MM.1S (cell line): ENCODE measurements at regions not wholly inside any gene's neighbourhood (a gene's known extent, or its start where the extent isn't known, plus 50 kb on each side); places are given as distances from the start of the nearest gene placed in this dataset.

Experiments
- DNase-seq: peaks from one replicate; pipeline ENCODE4 v3.0.0-alpha.2; 2015
- H2AFZ ChIP-seq: fragments of 300-600 bp; sonication (generic); 2 replicates; pipeline ENCODE4 v1.6.0; 2016; ENCODE audit warnings: antibody characterized with exemption, low read length
- H3F3A ChIP-seq: fragments of 300-600 bp; sonication (generic); 2 replicates; pipeline ENCODE4 v1.6.1; 2016; ENCODE audit warnings: mild to moderate bottlenecking, antibody characterized with exemption, low read length, moderate library complexity, mixed read lengths; ENCODE audit not compliant: insufficient read depth
- H3K27ac ChIP-seq: fragments of 300-600 bp; sonication (generic); 2 replicates; pipeline ENCODE4 v1.5.1; 2016; ENCODE audit warnings: mild to moderate bottlenecking, low read length
- H3K27me3 ChIP-seq: fragments of 300-600 bp; sonication (generic); replicated peaks from 2 replicates; pipeline ENCODE4 v1.6.0; 2016; ENCODE audit warnings: low read length; ENCODE audit not compliant: insufficient read depth
- H3K36me3 ChIP-seq: fragments of 300-600 bp; sonication (generic); replicated peaks from 2 replicates; pipeline ENCODE4 v1.6.1; 2016; ENCODE audit warnings: mild to moderate bottlenecking, low read length, mixed read lengths; ENCODE audit not compliant: insufficient read depth
- H3K4me1 ChIP-seq: fragments of 300-600 bp; sonication (generic); 2 replicates; pipeline ENCODE4 v1.6.1; 2016; ENCODE audit warnings: low read length, mixed read lengths
- H3K4me2 ChIP-seq: fragments of 300-600 bp; sonication (generic); 2 replicates; pipeline ENCODE4 v1.6.0; 2016; ENCODE audit warnings: low read depth, low read length
- H3K4me3 ChIP-seq: fragments of 300-600 bp; sonication (generic); 2 replicates; pipeline ENCODE4 v1.5.1; 2016; ENCODE audit warnings: low read length, mixed read lengths
- H3K79me2 ChIP-seq: fragments of 300-600 bp; sonication (generic); 2 replicates; pipeline ENCODE4 v1.6.1; 2016; ENCODE audit warnings: mixed run types, low read length, mixed read lengths
- H3K9ac ChIP-seq: fragments of 300-600 bp; sonication (generic); 2 replicates; pipeline ENCODE4 v1.6.1; 2016; ENCODE audit warnings: low read length, mixed read lengths
- H3K9me2 ChIP-seq: fragments of 300-600 bp; sonication (generic); replicated peaks from 2 replicates; pipeline ENCODE4 v1.6.1; 2016; ENCODE audit warnings: mild to moderate bottlenecking, low read length, mixed read lengths; ENCODE audit not compliant: insufficient read depth
- H3K9me3 ChIP-seq: fragments of 300-600 bp; sonication (generic); replicated peaks from 2 replicates; pipeline ENCODE4 v1.6.1; 2016; ENCODE audit warnings: mild to moderate bottlenecking, low read length, mixed read lengths; ENCODE audit not compliant: insufficient read depth
- H4K20me1 ChIP-seq: fragments of 300-600 bp; sonication (generic); 2 replicates; pipeline ENCODE4 v1.6.1; 2016; ENCODE audit warnings: mild to moderate bottlenecking, low read length, moderate library complexity, mixed read lengths; ENCODE audit not compliant: insufficient read depth
- EZH2 ChIP-seq: fragments of 300-600 bp; sonication (generic); optimal IDR thresholded peaks from 2 replicates; pipeline ENCODE3; 2017; ENCODE audit warnings: low read depth, mild to moderate bottlenecking, antibody characterized with exemption, low read length, mixed read lengths
- EZH2phosphoT487 ChIP-seq: fragments of 300-600 bp; sonication (generic); IDR thresholded peaks from 2 replicates; pipeline ENCODE4 v1.6.1; 2018; ENCODE audit warnings: antibody characterized with exemption, low read length
- TF ChIP-seq, protein P1 (sequence below): fragments of 300-600 bp; sonication (generic); IDR thresholded peaks from 2 replicates; pipeline ENCODE4 v1.5.1; 2016; ENCODE audit warnings: antibody characterized with exemption, low read length, mixed read lengths

DNA sequence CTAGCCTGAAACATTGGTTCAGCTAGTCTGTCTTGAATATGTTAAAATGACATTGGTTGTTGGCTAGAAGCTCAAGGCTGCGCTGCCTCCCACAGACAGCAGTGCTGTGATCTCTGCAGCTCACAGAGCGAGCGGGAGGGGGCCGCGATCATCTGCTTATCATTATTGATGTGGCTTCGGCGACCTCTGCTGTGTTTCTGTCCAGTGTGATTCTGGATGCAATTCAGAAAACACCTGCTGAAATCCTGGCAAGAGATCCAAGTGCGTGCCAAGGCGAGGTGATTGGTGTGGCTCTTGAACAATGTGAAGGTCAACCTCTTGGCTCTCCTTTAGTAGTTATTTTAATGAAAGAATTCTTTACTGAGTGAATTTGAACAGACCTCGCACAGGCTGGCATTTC is 142.3 kb upstream of the SASH1 start:
- H3K4me3 ChIP-seq, result no peak overlapping the region
- TF ChIP-seq EZH2phosphoT487 (no peak), EZH2 (no peak)
- TF ChIP-seq, protein P1, sequence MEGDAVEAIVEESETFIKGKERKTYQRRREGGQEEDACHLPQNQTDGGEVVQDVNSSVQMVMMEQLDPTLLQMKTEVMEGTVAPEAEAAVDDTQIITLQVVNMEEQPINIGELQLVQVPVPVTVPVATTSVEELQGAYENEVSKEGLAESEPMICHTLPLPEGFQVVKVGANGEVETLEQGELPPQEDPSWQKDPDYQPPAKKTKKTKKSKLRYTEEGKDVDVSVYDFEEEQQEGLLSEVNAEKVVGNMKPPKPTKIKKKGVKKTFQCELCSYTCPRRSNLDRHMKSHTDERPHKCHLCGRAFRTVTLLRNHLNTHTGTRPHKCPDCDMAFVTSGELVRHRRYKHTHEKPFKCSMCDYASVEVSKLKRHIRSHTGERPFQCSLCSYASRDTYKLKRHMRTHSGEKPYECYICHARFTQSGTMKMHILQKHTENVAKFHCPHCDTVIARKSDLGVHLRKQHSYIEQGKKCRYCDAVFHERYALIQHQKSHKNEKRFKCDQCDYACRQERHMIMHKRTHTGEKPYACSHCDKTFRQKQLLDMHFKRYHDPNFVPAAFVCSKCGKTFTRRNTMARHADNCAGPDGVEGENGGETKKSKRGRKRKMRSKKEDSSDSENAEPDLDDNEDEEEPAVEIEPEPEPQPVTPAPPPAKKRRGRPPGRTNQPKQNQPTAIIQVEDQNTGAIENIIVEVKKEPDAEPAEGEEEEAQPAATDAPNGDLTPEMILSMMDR, result no peak
- H3K4me2 ChIP-seq, result no peak overlapping the region
- no peaks in the 10 kb centered on the region for H3K36me3 ChIP-seq
- no peaks in the 10 kb centered on the region for H4K20me1 ChIP-seq
- no peak overlapping the region for H3K9ac ChIP-seq
- no peak for DNase-seq
- H3K27me3 ChIP-seq, result peaks cover 85% of the 10 kb centered on the region
- H3K9me2 ChIP-seq, result no peaks in the 10 kb centered on the region
- H3K79me2 ChIP-seq, result no peaks in the 10 kb centered on the region
- no peak overlapping the region for H2AFZ ChIP-seq
- H3F3A ChIP-seq, result no peaks in the 10 kb centered on the region
- H3K9me3 ChIP-seq, result no peaks in the 10 kb centered on the region
- 0 out of 2 replicates have a peak, but pooled peaks cover 3% of the 10 kb centered on the region for H3K4me1 ChIP-seq
- H3K27ac ChIP-seq, result no peak overlapping the region

DNA sequence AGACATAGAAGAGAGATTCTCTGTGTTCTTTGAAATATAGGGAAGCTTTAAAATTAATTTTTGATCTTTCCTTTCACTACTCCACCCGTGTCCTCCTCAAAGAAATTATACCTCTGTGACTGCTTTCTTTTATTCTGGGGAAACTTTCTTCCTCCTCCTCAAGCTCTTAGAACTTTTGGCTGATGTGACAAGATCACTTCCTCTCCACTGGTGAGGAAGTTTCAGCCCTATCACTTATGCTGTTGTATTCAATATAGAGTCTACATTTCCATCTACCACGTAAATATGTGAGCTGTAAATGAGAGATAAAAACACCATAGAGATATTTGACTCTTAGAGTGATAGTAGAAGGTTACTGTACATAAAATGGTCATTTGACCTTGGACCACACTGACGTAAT is 141.9 kb upstream of the SASH1 start:
- Histone ChIP-seq H3K9ac (no peak overlapping the region), H3K4me2 (no peak overlapping the region), H3F3A (no peaks in the 10 kb centered on the region), H3K79me2 (no peaks in the 10 kb centered on the region), H3K9me2 (no peaks in the 10 kb centered on the region), H3K27ac (no peak overlapping the region), H3K4me1 (0 out of 2 replicates have a peak, but pooled peaks cover 3% of the 10 kb centered on the region), H2AFZ (no peak overlapping the region), H3K9me3 (no peaks in the 10 kb centered on the region), H3K4me3 (no peak overlapping the region), H3K27me3 (peaks cover 85% of the 10 kb centered on the region), H4K20me1 (no peaks in the 10 kb centered on the region), H3K36me3 (no peaks in the 10 kb centered on the region)
- no peak for DNase-seq
- TF ChIP-seq, protein P1, result no peak
- TF ChIP-seq EZH2 (no peak), EZH2phosphoT487 (no peak)

DNA sequence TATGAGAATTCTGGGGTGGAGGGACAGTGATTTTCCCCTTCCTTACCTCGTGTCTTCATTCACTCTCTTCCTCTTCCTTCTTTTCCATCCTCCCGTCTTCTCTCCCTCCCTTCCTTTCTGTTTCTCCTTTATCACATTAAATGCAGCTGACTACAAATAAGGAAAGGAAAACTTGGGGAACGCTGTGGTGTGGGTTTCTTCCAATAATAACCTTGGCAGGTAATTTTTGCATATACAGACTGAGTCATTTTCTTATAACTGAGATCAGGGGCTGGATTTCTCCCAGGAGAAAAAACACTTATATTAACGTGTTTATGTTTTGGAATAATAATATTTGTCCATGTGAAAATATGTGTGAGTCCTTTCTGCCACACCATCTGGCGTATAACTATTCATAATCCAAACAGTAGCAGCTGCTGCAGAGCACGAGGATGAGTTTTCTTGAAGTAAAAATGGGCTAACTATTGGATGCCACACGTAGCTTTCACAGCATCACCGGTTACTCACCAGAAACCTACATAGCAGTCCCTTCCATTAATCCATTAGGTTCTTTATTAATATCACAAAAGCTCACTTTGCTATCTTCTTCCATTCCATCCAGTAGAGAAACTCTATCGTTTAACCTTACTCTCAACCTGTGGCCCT is 139.2 kb upstream of the SASH1 start:
- no peak for DNase-seq
- no peaks in the 10 kb centered on the region for H3K9me3 ChIP-seq
- no peak overlapping the region for H3K27ac ChIP-seq
- H4K20me1 ChIP-seq, result no peaks in the 10 kb centered on the region
- H3K4me2 ChIP-seq, result no peak overlapping the region
- H3K4me3 ChIP-seq, result no peak overlapping the region
- no peak overlapping the region for H2AFZ ChIP-seq
- H3F3A ChIP-seq, result no peaks in the 10 kb centered on the region
- H3K27me3 ChIP-seq, result peaks cover 79% of the 10 kb centered on the region
- H3K4me1 ChIP-seq, result 0 out of 2 replicates have a peak, but pooled peaks cover 3% of the 10 kb centered on the region
- no peak overlapping the region for H3K9ac ChIP-seq
- H3K79me2 ChIP-seq, result no peaks in the 10 kb centered on the region
- no peaks in the 10 kb centered on the region for H3K36me3 ChIP-seq
- TF ChIP-seq EZH2phosphoT487 (no peak), EZH2 (no peak)
- TF ChIP-seq, protein P1, result no peak
- no peaks in the 10 kb centered on the region for H3K9me2 ChIP-seq
